Panc1 (cell line): ENCODE measurements at regions not wholly inside any gene's neighbourhood (a gene's known extent, or its start where the extent isn't known, plus 50 kb on each side); places are given as distances from the start of the nearest gene placed in this dataset.
"Not testable (repeated sequence)": the region's sequence is repeated elsewhere in the genome, so short reads cannot be mapped to it uniquely, and the experiment has no call there.

ENCODE experiments used
- ATAC-seq: fragments of 200-7000 bp; cut with Tn5 transposase; 2 replicates; pipeline ENCODE4 v1.9.1; 2020; ENCODE audit warnings: mild to moderate bottlenecking, moderate library complexity
- BruUV-seq: library from RNA; stranded (reverse); fragments of 400-500 nt; replicated peaks from 2 replicates; lab custom pipeline; 2021; lab: Mats Ljungman, UMichigan
- CTCF ChIA-PET: fragments of 300-600 bp; sonication (Branson Sonifier 250); formaldehyde crosslinking; loops from one replicate; lab custom pipeline; 2022; ENCODE audit warnings: antibody characterized with exemption; lab: Charles Lee
- POLR2A ChIA-PET: fragments of 300-600 bp; sonication (Branson Sonifier 250); formaldehyde crosslinking; loops from one replicate; lab custom pipeline; 2022; ENCODE audit warnings: antibody characterized with exemption; lab: Charles Lee
- DNase-seq: peaks from one replicate; pipeline ENCODE4 v3.0.0-alpha.2; 2010; ENCODE audit warnings: low read depth, low spot score
- H3K27ac ChIP-seq: 2 replicates; pipeline ENCODE4 v1.5.1; 2011; ENCODE audit warnings: mild to moderate bottlenecking, low read length, inconsistent platforms
- H3K27me3 ChIP-seq: fragments of 200-500 bp; sonication (Bioruptor generic); 2 replicates; pipeline ENCODE4 v1.6.0; 2014; ENCODE audit warnings: low read length, inconsistent platforms; ENCODE audit not compliant: control insufficient read depth, insufficient read depth
- H3K36me3 ChIP-seq: fragments of 200-500 bp; sonication (Bioruptor generic); 2 replicates; pipeline ENCODE4 v1.5.1; 2014; ENCODE audit warnings: inconsistent platforms, mild to moderate bottlenecking, low read length, moderate library complexity; ENCODE audit not compliant: control insufficient read depth, insufficient read depth
- H3K4me1 ChIP-seq: 2 replicates; pipeline ENCODE4 v1.5.1; 2011; ENCODE audit warnings: inconsistent platforms, mild to moderate bottlenecking, low read length, moderate library complexity; ENCODE audit not compliant: control insufficient read depth, insufficient read depth
- H3K4me3 ChIP-seq, 2 experiments: 2 replicates each; pipeline ENCODE4 v1.5.1; 2011 to 2012; ENCODE audit warnings: low read depth in 2 of 2, low read length in 2 of 2, mild to moderate bottlenecking in 2 of 2, inconsistent platforms in 1 of 2, moderate library complexity in 1 of 2
- H3K9me3 ChIP-seq: fragments of 200-500 bp; sonication (Bioruptor generic); 2 replicates; pipeline ENCODE4 v1.5.1; 2014; ENCODE audit warnings: low read depth, mild to moderate bottlenecking, inconsistent platforms, low read length, moderate library complexity; ENCODE audit not compliant: control insufficient read depth, insufficient read depth
- POLR2AphosphoS5 ChIP-seq: IDR thresholded peaks from 2 replicates; pipeline ENCODE4 v1.6.1; 2012; ENCODE audit warnings: mild to moderate bottlenecking, low read depth, low read length, moderate library complexity
- REST ChIP-seq, 2 experiments: IDR thresholded peaks; 2 replicates each; pipeline ENCODE4 v1.6.1; 2011 to 2012; ENCODE audit warnings: low read depth in 2 of 2, control low read depth in 1 of 2, low read length in 1 of 2, mild to moderate bottlenecking in 1 of 2, moderate library complexity in 1 of 2; ENCODE audit not compliant: insufficient read depth in 1 of 2
- SIN3A ChIP-seq: IDR thresholded peaks from 2 replicates; pipeline ENCODE4 v1.6.1; 2012; ENCODE audit warnings: low read depth, mild to moderate bottlenecking, low read length, moderate library complexity, borderline replicate concordance; ENCODE audit not compliant: insufficient read depth
- TCF7L2 ChIP-seq: IDR thresholded peaks from 2 replicates; pipeline ENCODE4 v1.6.1; 2011; ENCODE audit warnings: mild to moderate bottlenecking, low read depth, low read length, inconsistent platforms
- in situ Hi-C: cut with HindIII; loops from 2 replicates; pipeline ENCODE4 v1.10.0; 2016; ENCODE audit warnings: low sequenced_read_pairs, low pct_unique_long_range_greater_than_20kb
- intact Hi-C: fragments of 100-400 bp; cut with micrococcal nuclease; formaldehyde crosslinking; loops from one replicate; pipeline ENCODE4 v1.10.0; 2022; ENCODE audit not compliant: unreplicated experiment
- TF ChIP-seq, protein P1 (sequence below): fragments of 450-650 bp; IDR thresholded peaks from 2 replicates; pipeline ENCODE4 v1.5.1; 2017; ENCODE audit warnings: mild to moderate bottlenecking

GRCh38 chr20:12847872-12848271, 160.9 kb upstream of the SPTLC3 start:
- intact Hi-C loops, result no loop called here
- in situ Hi-C loops, result no loop called here

DNA sequence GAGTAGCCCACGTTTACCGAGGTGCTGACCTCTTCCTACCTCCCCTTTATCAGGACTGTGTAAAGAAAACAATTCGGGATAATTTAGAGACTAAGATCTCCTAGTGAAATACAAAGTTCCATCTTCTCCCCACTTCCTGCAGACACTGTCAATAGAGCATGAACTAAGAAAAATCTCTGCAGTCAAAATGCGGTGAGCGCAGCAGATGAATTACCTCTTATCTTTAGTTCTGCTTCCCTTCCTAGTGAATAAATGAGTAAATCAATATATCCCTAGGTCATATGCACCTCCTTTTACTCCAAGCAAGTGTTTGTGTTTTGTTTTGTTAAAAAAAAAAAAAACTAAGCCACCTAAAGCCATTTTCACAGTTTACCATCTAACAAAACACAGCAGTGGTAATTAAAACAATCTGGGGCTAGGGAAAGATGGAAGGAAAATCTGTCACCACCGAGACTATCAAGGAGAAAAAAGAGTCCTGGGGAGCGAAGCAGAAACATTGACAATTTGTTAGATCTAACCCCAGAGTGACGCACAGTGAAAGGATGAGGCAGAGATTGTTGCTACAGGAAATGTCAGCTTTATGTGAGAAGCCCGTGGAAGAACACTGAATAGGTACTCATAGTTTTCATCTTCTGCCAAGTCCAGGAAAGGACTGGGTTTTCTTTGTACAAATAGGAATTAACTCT, 159.4 kb upstream of the SPTLC3 start:
- no peak for TF ChIP-seq SIN3A
- TF ChIP-seq, protein P1, sequence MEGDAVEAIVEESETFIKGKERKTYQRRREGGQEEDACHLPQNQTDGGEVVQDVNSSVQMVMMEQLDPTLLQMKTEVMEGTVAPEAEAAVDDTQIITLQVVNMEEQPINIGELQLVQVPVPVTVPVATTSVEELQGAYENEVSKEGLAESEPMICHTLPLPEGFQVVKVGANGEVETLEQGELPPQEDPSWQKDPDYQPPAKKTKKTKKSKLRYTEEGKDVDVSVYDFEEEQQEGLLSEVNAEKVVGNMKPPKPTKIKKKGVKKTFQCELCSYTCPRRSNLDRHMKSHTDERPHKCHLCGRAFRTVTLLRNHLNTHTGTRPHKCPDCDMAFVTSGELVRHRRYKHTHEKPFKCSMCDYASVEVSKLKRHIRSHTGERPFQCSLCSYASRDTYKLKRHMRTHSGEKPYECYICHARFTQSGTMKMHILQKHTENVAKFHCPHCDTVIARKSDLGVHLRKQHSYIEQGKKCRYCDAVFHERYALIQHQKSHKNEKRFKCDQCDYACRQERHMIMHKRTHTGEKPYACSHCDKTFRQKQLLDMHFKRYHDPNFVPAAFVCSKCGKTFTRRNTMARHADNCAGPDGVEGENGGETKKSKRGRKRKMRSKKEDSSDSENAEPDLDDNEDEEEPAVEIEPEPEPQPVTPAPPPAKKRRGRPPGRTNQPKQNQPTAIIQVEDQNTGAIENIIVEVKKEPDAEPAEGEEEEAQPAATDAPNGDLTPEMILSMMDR, result no peak
- no peak for TF ChIP-seq TCF7L2
- no peak for TF ChIP-seq REST (IDR thresholded peaks at IDR 0.05; ENCODE audit: insufficient read depth in 1 of 2, low read depth in 2 of 2, low read length in 1 of 2)
- no peak for TF ChIP-seq POLR2AphosphoS5
- H3K36me3 ChIP-seq, result no peaks in the 10 kb centered on the region
- H3K4me3 ChIP-seq, result no peak overlapping the region
- DNase-seq, result no peak
- no TSS peak for BruUV-seq
- intact Hi-C loops (no loop called here), in situ Hi-C loops (no loop called here)
- ChIA-PET CTCF (no interaction called here), POLR2A (no interaction called here)
- H3K27ac ChIP-seq, result no peak overlapping the region
- no peaks in the 10 kb centered on the region for H3K9me3 ChIP-seq
- no peaks in the 10 kb centered on the region for H3K27me3 ChIP-seq
- H3K4me1 ChIP-seq, result no peaks in the 10 kb centered on the region
- ATAC-seq, result no peak

More at GRCh38 chr20:12847872-12848271, 160.9 kb upstream of the SPTLC3 start:
- Histone ChIP-seq H3K4me1 (no peaks in the 10 kb centered on the region), H3K27me3 (no peaks in the 10 kb centered on the region), H3K36me3 (no peaks in the 10 kb centered on the region), H3K9me3 (no peaks in the 10 kb centered on the region), H3K4me3 (no peak overlapping the region), H3K27ac (no peak overlapping the region)
- ATAC-seq (no peak), DNase-seq (no peak)
- no TSS peak for BruUV-seq
- POLR2A ChIA-PET, result no interaction called here
- peak in 1 of 2 experiments; percentile 68; a peak in 2 of 4 replicates for TF ChIP-seq REST (IDR thresholded peaks at IDR 0.05; ENCODE audit: insufficient read depth in 1 of 2, low read depth in 2 of 2, low read length in 1 of 2)
- TF ChIP-seq TCF7L2, result no peak
- CTCF ChIA-PET, result no interaction called here

GRCh38 chr20:12857643-12858042, 151.1 kb upstream of the SPTLC3 start:
- H3K27me3 ChIP-seq, H3K4me3 ChIP-seq, H3K9me3 ChIP-seq, H3K27ac ChIP-seq, BruUV-seq, DNase-seq, in situ Hi-C loops, intact Hi-C loops, POLR2A ChIA-PET, H3K36me3 ChIP-seq, ATAC-seq, CTCF ChIA-PET, H3K4me1 ChIP-seq: not testable (repeated sequence)
